GM12801 (cell line): ENCODE measurements at regions not wholly inside any gene's neighbourhood (a gene's known extent, or its start where the extent isn't known, plus 50 kb on each side); places are given as distances from the start of the nearest gene placed in this dataset.

Experiments used
- CTCF ChIP-seq: IDR thresholded peaks from one replicate; pipeline ENCODE4 v1.5.1; 2011; ENCODE audit warnings: control low read depth; ENCODE audit not compliant: insufficient read length; ENCODE audit errors: extremely low read depth

GRCh38 chr1:30143517-30143916 is 579.9 kb downstream of the MATN1 start:
- TF ChIP-seq CTCF, result no peak

- TF ChIP-seq CTCF, result no peak
Observed at GRCh38 chr1:30140566-30140965, 582.8 kb downstream of the MATN1 start.

GRCh38 chr1:30138891-30139290 is 584.5 kb downstream of the MATN1 start:
- no peak for TF ChIP-seq CTCF

GRCh38 chr1:30137001-30137400 is 586.4 kb downstream of the MATN1 start:
- no peak for TF ChIP-seq CTCF

- no peak for TF ChIP-seq CTCF
Observed at GRCh38 chr1:30135698-30136097, 587.7 kb downstream of the MATN1 start.

GRCh38 chr1:30134466-30135217 is 588.7 kb downstream of the MATN1 start:
- no peak for TF ChIP-seq CTCF

- TF ChIP-seq CTCF, result no peak
Observed at GRCh38 chr1:30133414-30134055, 589.9 kb downstream of the MATN1 start.
